K562 (cell line): ENCODE measurements at regions not wholly inside any gene's neighbourhood (a gene's known extent, or its start where the extent isn't known, plus 50 kb on each side); places are given as distances from the start of the nearest gene placed in this dataset.

Experiments used
- BACH1 ChIP-seq: fragments of 200-800 bp; sonication (Bioruptor generic); IDR thresholded peaks from 2 replicates; pipeline ENCODE4 v1.6.1; 2016; ENCODE audit warnings: missing genetic modification characterization, missing compliant biosample characterization
- CCNT2 ChIP-seq: IDR thresholded peaks from 2 replicates; pipeline ENCODE4 v1.6.1; 2011; ENCODE audit warnings: borderline replicate concordance, low read depth, mild to moderate bottlenecking, moderate library complexity, mixed read lengths, low read length; ENCODE audit not compliant: insufficient read length; ENCODE audit errors: extremely low read depth
- EP400 ChIP-seq: fragments of 450-650 bp; IDR thresholded peaks from 2 replicates; pipeline ENCODE4 v1.6.1; 2017; ENCODE audit warnings: antibody characterized with exemption, mild to moderate bottlenecking, moderate library complexity
- HCFC1 ChIP-seq: IDR thresholded peaks from 2 replicates; pipeline ENCODE4 v1.6.1; 2012; ENCODE audit warnings: low read depth, low read length, improper control_type of control experiment
- MIER1 ChIP-seq: fragments of 450-650 bp; IDR thresholded peaks from 2 replicates; pipeline ENCODE4 v1.6.1; 2016; ENCODE audit warnings: antibody characterized with exemption, mild to moderate bottlenecking, low read depth
- NCOA4 ChIP-seq: fragments of 450-650 bp; IDR thresholded peaks from 2 replicates; pipeline ENCODE4 v1.6.1; 2018; ENCODE audit warnings: mild to moderate bottlenecking; ENCODE audit not compliant: partially characterized antibody
- POLR2AphosphoS5 ChIP-seq: IDR thresholded peaks from 2 replicates; pipeline ENCODE4 v1.6.1; 2011; ENCODE audit warnings: mild to moderate bottlenecking, low read depth, low read length, moderate library complexity; ENCODE audit not compliant: control insufficient read depth, insufficient read depth
- RHOXF2B ChIP-seq: fragments of 250-450 bp; sonication (Bioruptor Pico); conservative IDR thresholded peaks from 2 replicates; pipeline ENCODE4 v1.5.1; 2021
- RNF2 ChIP-seq: sonication (generic); IDR thresholded peaks from 2 replicates; pipeline ENCODE4 v1.6.1; 2016
- TF ChIP-seq, protein P1 (sequence below), 2 experiments: fragments of 450-650 bp in 1 of 2; sonication (generic) in 1 of 2; formaldehyde crosslinking in 1 of 2; IDR thresholded peaks; 2 replicates each; pipeline versions ENCODE4 v1.7.1 to v1.9.0; 2016 to 2022; ENCODE audit warnings: inconsistent platforms in 1 of 2, mild to moderate bottlenecking in 1 of 2, missing genetic modification reagents in 1 of 2
- TF ChIP-seq, protein P2 (sequence below), 2 experiments: fragments of 450-650 bp in 1 of 2; IDR thresholded peaks; 2 replicates each; pipeline ENCODE4 v1.6.1; 2011 to 2017; ENCODE audit warnings: low read depth in 2 of 2, antibody characterized with exemption in 1 of 2, borderline replicate concordance in 1 of 2, low read length in 1 of 2, mild to moderate bottlenecking in 1 of 2, mixed read lengths in 1 of 2; ENCODE audit not compliant: control insufficient read depth in 1 of 2
- TF ChIP-seq, protein P3 (sequence below), 2 experiments: fragments of 450-650 bp in 1 of 2; sonication (generic) in 1 of 2; formaldehyde crosslinking in 1 of 2; IDR thresholded peaks in 1 of 2; conservative IDR thresholded peaks in 1 of 2; 2 replicates each; pipeline versions ENCODE4 v1.6.1 to v1.8.1; 2016 to 2023; ENCODE audit warnings: mild to moderate bottlenecking in 2 of 2, moderate library complexity in 2 of 2, inconsistent platforms in 1 of 2, missing genetic modification reagents in 1 of 2

DNA sequence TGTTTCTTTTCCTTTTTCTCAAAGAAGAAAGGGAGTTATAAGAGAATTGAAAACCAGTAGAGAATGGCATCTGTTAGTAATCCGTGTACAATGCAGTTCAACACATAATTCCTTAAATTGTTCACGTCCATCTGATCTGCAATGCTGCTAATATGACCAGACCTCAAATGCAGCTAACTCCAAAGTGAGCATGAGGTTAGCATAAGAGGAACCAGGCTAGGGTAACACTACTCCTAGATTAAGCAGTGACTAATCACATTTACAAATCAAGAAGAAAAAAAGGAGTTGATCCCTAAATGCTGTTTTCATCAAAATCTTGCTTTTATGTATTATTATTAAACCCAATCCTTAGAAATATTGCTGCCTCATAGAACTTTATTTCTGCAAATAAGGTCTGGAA lies 432.7 kb upstream of the ARID1B start:
- TF ChIP-seq, protein P1, sequence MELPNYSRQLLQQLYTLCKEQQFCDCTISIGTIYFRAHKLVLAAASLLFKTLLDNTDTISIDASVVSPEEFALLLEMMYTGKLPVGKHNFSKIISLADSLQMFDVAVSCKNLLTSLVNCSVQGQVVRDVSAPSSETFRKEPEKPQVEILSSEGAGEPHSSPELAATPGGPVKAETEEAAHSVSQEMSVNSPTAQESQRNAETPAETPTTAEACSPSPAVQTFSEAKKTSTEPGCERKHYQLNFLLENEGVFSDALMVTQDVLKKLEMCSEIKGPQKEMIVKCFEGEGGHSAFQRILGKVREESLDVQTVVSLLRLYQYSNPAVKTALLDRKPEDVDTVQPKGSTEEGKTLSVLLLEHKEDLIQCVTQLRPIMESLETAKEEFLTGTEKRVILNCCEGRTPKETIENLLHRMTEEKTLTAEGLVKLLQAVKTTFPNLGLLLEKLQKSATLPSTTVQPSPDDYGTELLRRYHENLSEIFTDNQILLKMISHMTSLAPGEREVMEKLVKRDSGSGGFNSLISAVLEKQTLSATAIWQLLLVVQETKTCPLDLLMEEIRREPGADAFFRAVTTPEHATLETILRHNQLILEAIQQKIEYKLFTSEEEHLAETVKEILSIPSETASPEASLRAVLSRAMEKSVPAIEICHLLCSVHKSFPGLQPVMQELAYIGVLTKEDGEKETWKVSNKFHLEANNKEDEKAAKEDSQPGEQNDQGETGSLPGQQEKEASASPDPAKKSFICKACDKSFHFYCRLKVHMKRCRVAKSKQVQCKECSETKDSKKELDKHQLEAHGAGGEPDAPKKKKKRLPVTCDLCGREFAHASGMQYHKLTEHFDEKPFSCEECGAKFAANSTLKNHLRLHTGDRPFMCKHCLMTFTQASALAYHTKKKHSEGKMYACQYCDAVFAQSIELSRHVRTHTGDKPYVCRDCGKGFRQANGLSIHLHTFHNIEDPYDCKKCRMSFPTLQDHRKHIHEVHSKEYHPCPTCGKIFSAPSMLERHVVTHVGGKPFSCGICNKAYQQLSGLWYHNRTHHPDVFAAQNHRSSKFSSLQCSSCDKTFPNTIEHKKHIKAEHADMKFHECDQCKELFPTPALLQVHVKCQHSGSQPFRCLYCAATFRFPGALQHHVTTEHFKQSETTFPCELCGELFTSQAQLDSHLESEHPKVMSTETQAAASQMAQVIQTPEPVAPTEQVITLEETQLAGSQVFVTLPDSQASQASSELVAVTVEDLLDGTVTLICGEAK (IDR thresholded peaks at IDR 0.05) = no peak
- TF ChIP-seq, protein P1 (CRISPR knock-in tag; IDR thresholded peaks at IDR 0.05) = no peak
- TF ChIP-seq, protein P2, sequence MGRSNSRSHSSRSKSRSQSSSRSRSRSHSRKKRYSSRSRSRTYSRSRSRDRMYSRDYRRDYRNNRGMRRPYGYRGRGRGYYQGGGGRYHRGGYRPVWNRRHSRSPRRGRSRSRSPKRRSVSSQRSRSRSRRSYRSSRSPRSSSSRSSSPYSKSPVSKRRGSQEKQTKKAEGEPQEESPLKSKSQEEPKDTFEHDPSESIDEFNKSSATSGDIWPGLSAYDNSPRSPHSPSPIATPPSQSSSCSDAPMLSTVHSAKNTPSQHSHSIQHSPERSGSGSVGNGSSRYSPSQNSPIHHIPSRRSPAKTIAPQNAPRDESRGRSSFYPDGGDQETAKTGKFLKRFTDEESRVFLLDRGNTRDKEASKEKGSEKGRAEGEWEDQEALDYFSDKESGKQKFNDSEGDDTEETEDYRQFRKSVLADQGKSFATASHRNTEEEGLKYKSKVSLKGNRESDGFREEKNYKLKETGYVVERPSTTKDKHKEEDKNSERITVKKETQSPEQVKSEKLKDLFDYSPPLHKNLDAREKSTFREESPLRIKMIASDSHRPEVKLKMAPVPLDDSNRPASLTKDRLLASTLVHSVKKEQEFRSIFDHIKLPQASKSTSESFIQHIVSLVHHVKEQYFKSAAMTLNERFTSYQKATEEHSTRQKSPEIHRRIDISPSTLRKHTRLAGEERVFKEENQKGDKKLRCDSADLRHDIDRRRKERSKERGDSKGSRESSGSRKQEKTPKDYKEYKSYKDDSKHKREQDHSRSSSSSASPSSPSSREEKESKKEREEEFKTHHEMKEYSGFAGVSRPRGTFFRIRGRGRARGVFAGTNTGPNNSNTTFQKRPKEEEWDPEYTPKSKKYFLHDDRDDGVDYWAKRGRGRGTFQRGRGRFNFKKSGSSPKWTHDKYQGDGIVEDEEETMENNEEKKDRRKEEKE (IDR thresholded peaks at IDR 0.05; ENCODE audit: borderline replicate concordance in 1 of 2, control insufficient read depth in 1 of 2, low read depth in 2 of 2, low read length in 1 of 2) = no peak
- TF ChIP-seq NCOA4 (no peak), MIER1 (no peak), BACH1 (tag) (no peak), EP400 (no peak), HCFC1 (no peak), CCNT2 (no peak), POLR2AphosphoS5 (no peak), RNF2 (no peak), RHOXF2B (CRISPR knock-in tag) (no peak)
- TF ChIP-seq, protein P3, sequence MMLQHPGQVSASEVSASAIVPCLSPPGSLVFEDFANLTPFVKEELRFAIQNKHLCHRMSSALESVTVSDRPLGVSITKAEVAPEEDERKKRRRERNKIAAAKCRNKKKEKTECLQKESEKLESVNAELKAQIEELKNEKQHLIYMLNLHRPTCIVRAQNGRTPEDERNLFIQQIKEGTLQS (IDR thresholded peaks at IDR 0.05) = no peak
- TF ChIP-seq, protein P3 (CRISPR knock-in tag; conservative IDR thresholded peaks at IDR 0.05) = no peak
